ENCODE measurements at regions not wholly inside any gene's neighbourhood (a gene's known extent, or its start where the extent isn't known, plus 50 kb on each side); places are given as distances from the start of the nearest gene placed in this dataset.

- Histone ChIP-seq H3K27ac (ENCODE audit: low read depth in 1 of 2, low read length in 2 of 2) (no peak overlapping the region), H3K4me1 (ENCODE audit: insufficient read depth, low read length) (no peaks in the 10 kb centered on the region), H3K36me3 (ENCODE audit: insufficient read depth, low read length) (no peaks in the 10 kb centered on the region), H3K9me3 (ENCODE audit: control insufficient read depth in 1 of 2, insufficient read depth in 1 of 2, low read length in 2 of 2) (no peaks in the 10 kb centered on the region), H3K4me3 (ENCODE audit: low read length) (no peak overlapping the region), H3K27me3 (ENCODE audit: control insufficient read depth in 1 of 2, insufficient read depth in 2 of 2, low read length in 2 of 2) (no peaks in the 10 kb centered on the region)
- intact Hi-C loops (cut with DNase I, micrococcal nuclease) = no loop called here
- ATAC-seq (ENCODE audit: poor library complexity) (no peak), DNase-seq (no peak)
- no peak for TF ChIP-seq CTCF (IDR thresholded peaks at IDR 0.05)
- POLR2A ChIA-PET = no interaction called here
- Mint-ChIP-seq H3K4me3 (no peak overlapping the region), H3K4me1 (ENCODE audit: low read depth) (no peaks in the 10 kb centered on the region), H3K9me3 (no peaks in the 10 kb centered on the region), H3K36me3 (ENCODE audit: low read depth) (no peaks in the 10 kb centered on the region), H3K27ac (no peak overlapping the region), H3K27me3 (no peaks in the 10 kb centered on the region)
- CTCF ChIA-PET = no interaction called here
These were observed 683.7 kb downstream of the EPM2A start for GRCh38 chr6:145051661-145052060.

- Mint-ChIP-seq H3K27me3 (no peaks in the 10 kb centered on the region), H3K36me3 (ENCODE audit: low read depth) (no peaks in the 10 kb centered on the region), H3K9me3 (no peaks in the 10 kb centered on the region), H3K4me1 (ENCODE audit: low read depth) (no peaks in the 10 kb centered on the region), H3K27ac (no peak overlapping the region), H3K4me3 (no peak overlapping the region)
- DNase-seq (no peak), ATAC-seq (ENCODE audit: poor library complexity) (no peak)
- Histone ChIP-seq H3K4me3 (ENCODE audit: low read length) (no peak overlapping the region), H3K27ac (ENCODE audit: low read depth in 1 of 2, low read length in 2 of 2) (no peak overlapping the region), H3K4me1 (ENCODE audit: insufficient read depth, low read length) (no peaks in the 10 kb centered on the region), H3K9me3 (ENCODE audit: control insufficient read depth in 1 of 2, insufficient read depth in 1 of 2, low read length in 2 of 2) (no peaks in the 10 kb centered on the region), H3K36me3 (ENCODE audit: insufficient read depth, low read length) (no peaks in the 10 kb centered on the region), H3K27me3 (ENCODE audit: control insufficient read depth in 1 of 2, insufficient read depth in 2 of 2, low read length in 2 of 2) (no peaks in the 10 kb centered on the region)
- intact Hi-C loops (cut with DNase I, micrococcal nuclease) = no loop called here
- no peak for TF ChIP-seq CTCF (IDR thresholded peaks at IDR 0.05)
- CTCF ChIA-PET = no interaction called here
- POLR2A ChIA-PET = no interaction called here
These were observed 679.8 kb downstream of the EPM2A start for GRCh38 chr6:145055567-145055966.

GRCh38 chr6:145060714-145061113, 674.6 kb downstream of the EPM2A start:
- TF ChIP-seq CTCF (IDR thresholded peaks at IDR 0.05) = no peak
- CTCF ChIA-PET = no interaction called here
- no peak for ATAC-seq (ENCODE audit: poor library complexity)

More at GRCh38 chr6:145060714-145061113, 674.6 kb downstream of the EPM2A start:
- Histone ChIP-seq H3K4me1 (ENCODE audit: insufficient read depth, low read length) (no peaks in the 10 kb centered on the region), H3K4me3 (ENCODE audit: low read length) (no peak overlapping the region), H3K36me3 (ENCODE audit: insufficient read depth, low read length) (no peaks in the 10 kb centered on the region), H3K27ac (ENCODE audit: low read depth in 1 of 2, low read length in 2 of 2) (no peak overlapping the region), H3K27me3 (ENCODE audit: control insufficient read depth in 1 of 2, insufficient read depth in 2 of 2, low read length in 2 of 2) (no peaks in the 10 kb centered on the region), H3K9me3 (ENCODE audit: control insufficient read depth in 1 of 2, insufficient read depth in 1 of 2, low read length in 2 of 2) (no peaks in the 10 kb centered on the region)
- H3K4me1 Mint-ChIP-seq (ENCODE audit: low read depth) = no peaks in the 10 kb centered on the region
- H3K4me3 Mint-ChIP-seq = no peak overlapping the region
- POLR2A ChIA-PET = no interaction called here
- intact Hi-C loops (cut with DNase I, micrococcal nuclease) = no loop called here
- H3K27me3 Mint-ChIP-seq = peaks cover 5% of the 10 kb centered on the region
- H3K27ac Mint-ChIP-seq = no peak overlapping the region
- no peak for DNase-seq
- H3K36me3 Mint-ChIP-seq (ENCODE audit: low read depth) = no peaks in the 10 kb centered on the region
- no peaks in the 10 kb centered on the region for H3K9me3 Mint-ChIP-seq

Data from CD4-positive, alpha-beta T cell (primary cell).